Gastrocnemius medialis (tissue), 4 donors: ENCODE measurements at regions not wholly inside any gene's neighbourhood (a gene's known extent, or its start where the extent isn't known, plus 50 kb on each side); places are given as distances from the start of the nearest gene placed in this dataset.

Source experiments
- ATAC-seq, 2 donors: fragments of 150-250 bp; one replicate each; pipeline ENCODE4 v1.9.1; 2016
- DNase-seq, 2 donors: peaks; one replicate each; pipeline ENCODE4 v3.0.0-alpha.2; 2019
- H3K27ac ChIP-seq, 4 donors: fragments of 200-600 bp; sonication (generic); 1 replicate in 1 of 4; 2 replicates in 3 of 4; pipeline ENCODE4 v1.5.1; 2016 to 2018; ENCODE audit warnings: mild to moderate bottlenecking in 2 of 4, moderate library complexity in 1 of 4
- H3K27me3 ChIP-seq, 3 donors: fragments of 200-600 bp; sonication (generic) in 2 of 3; 1 replicate in 1 of 3; 2 replicates in 2 of 3; pipeline versions ENCODE4 v1.5.1 to v1.6.0; 2016 to 2019; ENCODE audit warnings: mild to moderate bottlenecking in 1 of 3, moderate library complexity in 1 of 3
- H3K36me3 ChIP-seq, 2 donors: fragments of 200-600 bp; sonication (generic) in 1 of 2; one replicate each; pipeline ENCODE4 v1.5.1; 2017 to 2018
- H3K4me1 ChIP-seq, 2 donors: fragments of 200-600 bp; sonication (generic) in 1 of 2; one replicate each; pipeline ENCODE4 v1.5.1; 2016 to 2017; ENCODE audit warnings: mild to moderate bottlenecking in 2 of 2
- H3K4me3 ChIP-seq, 4 donors: fragments of 200-600 bp; sonication (generic) in 3 of 4; 1 replicate in 1 of 4; 2 replicates in 3 of 4; pipeline ENCODE4 v1.5.1; 2016 to 2019; ENCODE audit warnings: mild to moderate bottlenecking in 2 of 4
- H3K9me3 ChIP-seq, 3 donors: fragments of 200-600 bp; sonication (generic) in 2 of 3; 1 replicate in 1 of 3; 2 replicates in 2 of 3; pipeline ENCODE4 v1.5.1; 2016 to 2019
- CTCF ChIP-seq, 5 experiments: fragments of 450-650 bp in 3 of 5; fragments of 200-600 bp in 2 of 5; sonication (generic) in 2 of 5; IDR thresholded peaks in 4 of 5; conservative IDR thresholded peaks in 1 of 5; 1 replicate in 4 of 5; 2 replicates in 1 of 5; pipeline ENCODE4 v1.5.1; 2016 to 2019; ENCODE audit warnings: antibody characterized with exemption in 5 of 5, mild to moderate bottlenecking in 3 of 5, moderate library complexity in 3 of 5
- POLR2A ChIP-seq, 2 donors: fragments of 450-650 bp; IDR thresholded peaks; one replicate each; pipeline ENCODE4 v1.6.1; 2017; ENCODE audit warnings: antibody characterized with exemption in 2 of 2, mild to moderate bottlenecking in 2 of 2, moderate library complexity in 2 of 2
- in situ Hi-C, 4 donors: fragments of 200-750 bp; cut with MboI; loops; one replicate each; pipeline versions ENCODE4 v1.15.0 to v1.8.0; 2017; ENCODE audit warnings: low sequenced_read_pairs in 4 of 4
- intact Hi-C: fragments of 100-400 bp; cut with DNase I; formaldehyde crosslinking; loops from one replicate; pipeline ENCODE4 v1.15.1; 2023; ENCODE audit warnings: low total_unique reads

DNA sequence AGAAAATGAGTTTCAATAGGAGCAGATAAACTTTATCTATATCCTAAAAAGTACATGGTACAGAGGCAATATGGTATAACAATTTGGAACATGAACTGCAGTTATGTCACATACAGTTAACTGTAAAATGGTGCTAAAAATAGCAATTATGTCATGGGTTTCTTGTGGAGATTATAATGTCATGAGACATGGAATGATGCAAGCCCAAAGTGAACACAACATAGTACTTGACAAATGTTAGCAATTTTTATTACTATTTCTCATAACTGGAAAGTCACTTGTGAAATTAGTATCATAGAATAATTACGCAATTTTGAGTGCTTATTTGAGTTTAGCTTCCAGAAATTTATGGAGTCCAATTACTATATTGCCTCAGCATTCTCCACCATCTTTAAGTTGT, 1263.4 kb downstream of the DSC3 start:
- ATAC-seq (no peak), DNase-seq (no peak)
- intact Hi-C loops: no loop called here
- Histone ChIP-seq H3K27me3 (no peaks in the 10 kb centered on the region), H3K9me3 (no peaks in the 10 kb centered on the region), H3K4me1 (no peaks in the 10 kb centered on the region), H3K27ac (no peak overlapping the region), H3K4me3 (no peak overlapping the region), H3K36me3 (no peaks in the 10 kb centered on the region)
- TF ChIP-seq POLR2A (IDR thresholded peaks at IDR 0.05): no peak
- TF ChIP-seq CTCF (IDR thresholded peaks at IDR 0.05 in 4 of 5, conservative IDR thresholded peaks at IDR 0.05 in 1 of 5): no peak
- in situ Hi-C loops: no loop called here

- intact Hi-C loops: no loop called here
- Histone ChIP-seq H3K4me3 (no peak overlapping the region), H3K4me1 (no peaks in the 10 kb centered on the region), H3K27ac (no peak overlapping the region), H3K27me3 (no peaks in the 10 kb centered on the region), H3K36me3 (no peaks in the 10 kb centered on the region), H3K9me3 (no peaks in the 10 kb centered on the region)
- no peak for TF ChIP-seq POLR2A (IDR thresholded peaks at IDR 0.05)
- no peak for TF ChIP-seq CTCF (IDR thresholded peaks at IDR 0.05 in 4 of 5, conservative IDR thresholded peaks at IDR 0.05 in 1 of 5)
- ATAC-seq: no peak
- in situ Hi-C loops: loop anchor here in 1 of 4 donors (25.0 kb wide), 1 partner anchor 109 kb away; no protein-coding TSS in a partner anchor
- DNase-seq: no peak
These were observed 1289.2 kb downstream of the DSC3 start for GRCh38 chr18:29753379-29753778.

DNA sequence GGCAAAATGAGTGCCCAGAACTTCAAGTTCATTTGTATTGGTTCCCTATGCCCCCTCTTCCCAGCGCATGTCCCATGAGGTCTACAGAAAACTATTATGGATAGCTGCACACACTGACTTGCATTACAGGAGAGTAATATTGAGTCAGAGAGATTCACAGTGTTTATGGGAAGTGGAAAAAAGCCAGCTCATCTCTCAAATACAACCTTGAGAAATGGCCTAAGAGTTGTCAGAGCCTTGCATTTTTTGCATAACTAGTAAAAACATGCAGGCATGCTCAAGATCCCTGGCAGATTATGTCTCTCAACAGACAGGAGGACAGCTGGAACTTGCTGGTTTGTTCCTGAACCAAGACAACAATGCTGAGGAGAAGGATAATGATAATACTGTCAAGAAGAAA, 1292.8 kb downstream of the DSC3 start:
- H3K27ac ChIP-seq: no peak overlapping the region
- H3K36me3 ChIP-seq: no peaks in the 10 kb centered on the region
- no peak overlapping the region for H3K4me3 ChIP-seq
- no peaks in the 10 kb centered on the region for H3K9me3 ChIP-seq
- DNase-seq: no peak
- ATAC-seq: no peak
- in situ Hi-C loops: loop anchor here in 1 of 4 donors (25.0 kb wide), 1 partner anchor 113 kb away; no protein-coding TSS in a partner anchor
- no peaks in the 10 kb centered on the region for H3K27me3 ChIP-seq
- H3K4me1 ChIP-seq: no peaks in the 10 kb centered on the region
- intact Hi-C loops: no loop called here
- TF ChIP-seq POLR2A (IDR thresholded peaks at IDR 0.05) (no peak), CTCF (IDR thresholded peaks at IDR 0.05 in 4 of 5, conservative IDR thresholded peaks at IDR 0.05 in 1 of 5) (no peak)

DNA sequence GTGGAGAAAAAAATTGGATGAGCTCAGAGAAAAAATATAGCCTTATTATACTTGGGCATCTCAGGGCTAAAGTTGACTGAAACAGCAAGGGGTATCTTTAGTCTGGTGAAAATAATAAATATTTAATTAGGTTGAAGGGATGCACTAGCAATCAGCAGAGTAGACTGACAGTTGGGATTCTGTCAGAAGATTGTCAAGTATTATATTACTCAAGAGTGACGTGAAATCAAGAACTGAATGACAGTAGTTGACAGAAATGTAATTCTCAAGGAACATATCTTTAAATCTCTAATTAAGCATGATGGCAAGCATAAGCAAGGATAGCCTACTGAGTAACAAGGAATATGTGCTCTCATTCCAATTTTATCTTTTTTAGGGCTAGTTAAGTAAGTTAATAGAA, 1301.1 kb downstream of the DSC3 start:
- TF ChIP-seq POLR2A (IDR thresholded peaks at IDR 0.05): no peak
- H3K4me3 ChIP-seq: no peak overlapping the region
- H3K4me1 ChIP-seq: no peaks in the 10 kb centered on the region
- H3K9me3 ChIP-seq: no peaks in the 10 kb centered on the region
- no peak overlapping the region for H3K27ac ChIP-seq
- ATAC-seq (no peak), DNase-seq (no peak)
- in situ Hi-C loops (no loop called here), intact Hi-C loops (no loop called here)
- H3K36me3 ChIP-seq: no peaks in the 10 kb centered on the region
- H3K27me3 ChIP-seq: no peaks in the 10 kb centered on the region

DNA sequence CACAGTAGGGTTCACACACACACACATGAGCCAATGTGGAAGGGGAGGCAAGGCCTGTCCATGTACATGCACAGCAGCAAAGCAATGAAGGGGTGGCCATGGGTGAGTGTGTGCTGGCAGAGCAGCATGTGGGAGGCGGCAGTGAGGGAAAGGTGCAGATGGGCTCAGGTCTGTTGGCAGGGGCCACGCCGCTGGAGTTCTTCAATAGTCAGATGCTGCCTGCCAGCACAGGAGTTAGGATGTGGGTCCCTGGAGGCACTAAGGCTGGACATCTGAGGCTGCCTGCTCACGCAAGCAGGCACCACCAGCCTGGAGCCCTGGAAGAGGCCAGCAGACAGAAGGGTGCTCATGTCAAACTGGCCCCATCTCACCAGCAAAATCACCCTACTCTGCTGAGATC, 1304.9 kb downstream of the DSC3 start:
- ATAC-seq (no peak), DNase-seq (no peak)
- no peaks in the 10 kb centered on the region for H3K27me3 ChIP-seq
- no peak for TF ChIP-seq CTCF (IDR thresholded peaks at IDR 0.05 in 4 of 5, conservative IDR thresholded peaks at IDR 0.05 in 1 of 5)
- TF ChIP-seq POLR2A (IDR thresholded peaks at IDR 0.05): no peak
- no peaks in the 10 kb centered on the region for H3K9me3 ChIP-seq
- H3K4me3 ChIP-seq: no peak overlapping the region
- no peaks in the 10 kb centered on the region for H3K36me3 ChIP-seq
- H3K4me1 ChIP-seq: no peaks in the 10 kb centered on the region
- in situ Hi-C loops (no loop called here), intact Hi-C loops (no loop called here)
- no peak overlapping the region for H3K27ac ChIP-seq
